Activated CD4-positive, alpha-beta T cell treated with anti-CD3 and anti-CD28 coated beads, Interleukin-10, Interleukin-2, amounts not matched to agents 100 ng/mL and 50 ng/mL, durations not matched to agents 16 hours and 8 hours (primary cell): ENCODE measurements at regions not wholly inside any gene's neighbourhood (a gene's known extent, or its start where the extent isn't known, plus 50 kb on each side); places are given as distances from the start of the nearest gene placed in this dataset.
"Not testable (repeated sequence)": the region's sequence is repeated elsewhere in the genome, so short reads cannot be mapped to it uniquely, and the experiment has no call there.

Experiments used
- DNase-seq: peaks from one replicate; pipeline ENCODE4 v3.0.0-alpha.2; 2020

DNA sequence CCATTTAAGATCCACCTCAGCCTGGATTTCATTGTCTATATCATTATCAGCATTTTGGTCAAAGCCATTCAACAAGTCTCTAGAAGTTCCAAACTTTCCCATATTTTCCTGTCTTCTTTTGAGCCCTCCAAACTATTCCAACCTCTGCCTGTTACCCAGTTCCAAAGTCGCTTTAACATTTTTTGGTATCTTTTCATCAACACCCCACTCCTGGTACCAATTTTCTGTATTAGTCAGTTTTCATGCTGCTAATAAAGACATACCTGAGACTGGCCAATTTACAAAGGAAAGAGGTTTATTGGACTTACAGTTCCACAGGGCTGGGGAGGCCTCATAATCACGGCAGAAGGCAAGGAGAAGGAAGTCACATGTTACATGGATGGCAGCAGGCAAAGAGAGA is 982.9 kb downstream of the TAF11L14 start:
- not testable (repeated sequence) for DNase-seq

- DNase-seq: no peak
Measured at GRCh38 chr5:18630458-18631045, 996.3 kb downstream of the TAF11L14 start.

GRCh38 chr5:18652404-18653215 is 1018.4 kb downstream of the TAF11L14 start:
- no peak for DNase-seq

DNA sequence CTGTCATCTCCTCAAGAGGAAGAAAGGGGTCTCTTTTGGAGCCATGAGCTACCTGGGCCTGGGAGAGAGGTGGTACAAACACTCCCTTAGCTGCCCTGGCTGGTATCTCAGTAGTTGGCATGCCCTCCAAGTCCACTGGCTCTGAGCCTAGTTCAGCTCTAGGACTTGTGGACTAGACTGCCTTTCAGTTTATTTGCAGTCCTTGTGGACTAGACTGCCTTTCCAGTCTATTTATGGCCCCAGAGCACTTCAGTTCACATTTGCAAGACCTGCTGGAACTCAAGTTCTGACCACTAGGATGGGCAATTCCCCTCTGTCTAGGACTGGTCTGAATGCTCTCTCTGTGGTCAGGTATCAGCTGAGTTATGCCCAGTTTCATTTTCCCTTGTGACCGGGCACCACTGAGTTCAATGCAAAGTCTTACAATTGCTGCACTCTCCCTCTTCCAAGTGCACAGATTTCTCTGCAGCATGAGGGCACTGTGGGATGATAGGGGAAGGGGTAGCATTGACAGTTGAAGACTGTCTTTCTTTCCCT is 1019.0 kb downstream of the TAF11L14 start:
- no peak for DNase-seq

DNA sequence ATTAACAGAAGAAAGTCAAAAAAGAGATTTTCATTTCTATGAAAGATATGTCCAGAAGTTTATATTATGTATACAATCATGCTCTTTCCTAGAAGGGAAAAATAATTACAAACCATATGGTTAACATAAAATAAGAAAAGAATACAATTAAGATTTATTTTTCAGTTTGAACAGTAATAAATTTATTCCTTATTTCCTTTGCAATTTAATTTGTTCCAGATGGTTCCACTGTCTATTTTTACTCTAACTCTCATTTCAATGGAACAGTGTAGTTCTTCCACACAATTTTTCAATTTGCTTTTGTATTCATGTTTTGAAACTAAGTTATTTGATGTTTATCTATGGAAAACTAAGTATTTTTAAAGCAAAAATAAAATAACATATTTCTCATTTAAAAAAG is 1026.3 kb downstream of the TAF11L14 start:
- no peak for DNase-seq

DNA sequence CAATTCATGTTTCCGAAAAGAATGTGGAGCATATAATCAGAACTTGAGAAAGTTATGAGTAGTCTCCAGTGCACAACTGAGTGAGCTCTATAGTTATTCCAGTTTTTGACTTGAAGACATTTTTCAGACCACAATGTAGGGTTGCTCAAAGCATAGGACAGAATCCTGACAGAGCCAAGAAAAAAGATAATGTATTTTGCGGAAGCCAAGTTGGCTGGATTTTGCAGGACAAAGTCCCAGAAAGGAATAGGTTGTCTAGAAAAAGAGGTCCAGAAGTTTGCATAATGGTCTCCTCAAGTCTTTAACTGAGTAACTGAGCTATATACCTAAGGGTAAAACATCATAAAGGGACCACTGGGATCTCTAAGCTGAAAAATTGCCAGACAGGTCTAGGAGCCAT is 1028.0 kb downstream of the TAF11L14 start:
- DNase-seq: no peak

- not testable (repeated sequence) for DNase-seq
Measured at GRCh38 chr5:18674212-18674611, 1040.0 kb downstream of the TAF11L14 start.

DNA sequence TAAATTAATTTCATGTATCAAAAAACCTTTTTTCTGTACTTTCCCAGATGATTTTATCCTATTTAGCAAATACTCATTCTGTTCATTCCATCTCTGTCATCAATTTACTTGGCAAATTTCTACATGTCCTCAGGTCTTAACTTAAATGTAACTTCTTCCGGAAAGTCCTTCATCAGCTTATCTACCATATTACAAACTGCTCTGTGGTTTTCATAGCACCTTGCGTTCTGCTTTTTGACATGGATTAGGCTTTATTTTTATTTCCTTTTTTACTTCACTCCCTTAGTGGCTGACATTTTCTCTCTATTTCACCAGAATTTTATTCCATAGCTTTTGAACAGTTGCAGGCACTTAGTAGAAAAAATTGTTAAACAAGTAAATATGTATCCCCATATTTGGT is 1040.8 kb downstream of the TAF11L14 start:
- no peak for DNase-seq

- DNase-seq: no peak
Measured at GRCh38 chr5:18686253-18686652, 1052.0 kb downstream of the TAF11L14 start.

DNA sequence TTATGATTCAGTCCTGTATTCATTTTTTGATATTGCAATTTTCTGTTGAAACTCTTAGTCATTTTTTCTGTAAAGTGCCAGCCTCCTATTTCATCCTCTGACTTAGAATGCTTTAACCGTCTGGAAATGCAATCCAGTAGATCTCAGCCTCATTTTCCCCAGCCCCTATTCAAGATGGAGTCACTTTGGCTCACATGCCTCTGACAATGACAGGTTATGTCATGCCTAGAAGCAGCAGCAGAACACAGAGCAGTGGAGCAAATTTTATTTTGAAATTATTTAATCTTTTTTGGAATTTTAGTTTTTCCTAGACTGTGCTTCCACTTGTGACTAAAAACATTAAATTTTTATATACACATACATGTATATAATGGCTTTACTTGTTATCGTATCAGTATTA is 1053.2 kb downstream of the TAF11L14 start:
- no peak for DNase-seq

GRCh38 chr5:18699681-18700080 is 1065.4 kb downstream of the TAF11L14 start:
- no peak for DNase-seq

GRCh38 chr5:18702821-18703220 is 1068.6 kb downstream of the TAF11L14 start:
- DNase-seq: no peak

DNA sequence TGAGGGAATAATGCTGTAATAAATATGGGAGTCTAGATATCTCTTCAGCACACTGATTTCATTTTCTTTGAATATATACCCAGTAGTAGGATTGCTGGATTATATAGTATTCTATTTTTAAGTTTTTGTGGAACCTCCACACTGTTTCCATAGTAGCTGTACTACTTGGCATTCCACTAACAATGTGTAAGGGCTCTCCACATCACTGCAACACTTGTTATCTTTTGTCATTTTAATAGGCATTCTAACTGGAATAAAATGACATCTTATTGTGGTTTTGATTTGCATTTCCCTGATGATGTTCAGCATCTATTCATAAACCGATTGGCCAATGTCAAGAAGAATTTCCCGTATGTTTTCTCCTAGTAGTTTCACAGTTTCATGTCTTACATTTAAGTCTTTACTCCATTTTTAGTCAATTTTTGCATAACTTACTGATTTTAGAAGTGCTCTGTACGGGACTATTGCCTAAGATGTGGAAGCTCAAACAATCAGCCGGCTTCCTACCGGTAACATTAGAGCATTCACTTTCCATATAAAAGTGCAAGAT is 1078.8 kb downstream of the TAF11L14 start:
- no peak for DNase-seq

- DNase-seq: no peak
Measured at GRCh38 chr5:18720002-18720401, 1085.7 kb downstream of the TAF11L14 start.

GRCh38 chr5:18732556-18733479 is 1098.6 kb downstream of the TAF11L14 start:
- DNase-seq: no peak

- no peak for DNase-seq
Measured at GRCh38 chr5:18736051-18736398, 1101.8 kb downstream of the TAF11L14 start.

- DNase-seq: not testable (repeated sequence)
Measured at GRCh38 chr5:18736736-18737135, 1102.5 kb downstream of the TAF11L14 start.

DNA sequence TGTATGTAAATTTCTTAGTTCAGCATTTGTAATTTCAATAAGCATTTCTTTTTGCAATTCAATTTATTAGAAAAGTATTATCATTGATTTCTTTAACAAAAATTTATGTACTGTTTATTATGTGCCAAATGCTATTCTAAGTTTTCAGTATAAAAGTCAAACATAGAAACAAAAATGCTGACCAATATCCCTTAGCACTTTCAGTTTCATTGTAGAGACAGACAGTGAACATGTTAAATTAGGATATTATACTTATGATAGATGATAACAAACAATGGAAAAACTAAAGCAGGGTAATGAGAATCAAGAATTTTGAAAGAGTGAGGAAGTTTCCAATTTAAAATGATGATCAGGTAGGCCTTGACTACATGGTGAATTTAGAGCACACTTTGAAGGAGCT is 1106.0 kb downstream of the TAF11L14 start:
- DNase-seq: no peak

DNA sequence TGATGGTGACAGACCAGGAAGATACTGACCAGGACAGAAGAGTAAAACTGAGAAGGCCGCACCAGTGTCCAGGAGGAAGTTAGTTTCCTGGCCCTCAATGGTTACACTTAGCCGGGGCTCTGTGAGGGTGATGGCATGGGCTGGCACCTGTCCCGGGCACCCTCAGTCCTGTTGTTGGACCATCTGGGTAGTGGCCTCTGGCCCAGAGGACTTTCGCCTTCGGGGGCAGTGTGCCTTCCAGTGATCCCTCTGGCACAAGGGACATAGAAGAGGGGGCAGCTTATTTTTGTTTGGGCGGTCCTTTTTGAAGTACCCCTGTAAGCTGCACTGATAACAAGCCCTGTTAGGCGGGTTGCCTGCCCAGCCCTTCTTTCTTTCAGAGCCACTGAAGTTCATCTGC is 1108.6 kb downstream of the TAF11L14 start:
- no peak for DNase-seq

- peak; percentile 59 for DNase-seq
Measured at GRCh38 chr5:18744441-18744840, 1110.2 kb downstream of the TAF11L14 start.

- DNase-seq: peak; percentile 65
Measured at GRCh38 chr5:18745042-18745987, 1111.1 kb downstream of the TAF11L14 start.
